Esophagus squamous epithelium (tissue), 4 donors: ENCODE measurements at regions not wholly inside any gene's neighbourhood (a gene's known extent, or its start where the extent isn't known, plus 50 kb on each side); places are given as distances from the start of the nearest gene placed in this dataset.

Source experiments
- CTCF ChIP-seq, 6 experiments: fragments of 450-650 bp in 4 of 6; fragments of 200-600 bp in 2 of 6; sonication (generic) in 2 of 6; IDR thresholded peaks; one replicate each; pipeline ENCODE4 v1.5.1; 2016 to 2019; ENCODE audit warnings: antibody characterized with exemption in 6 of 6, mild to moderate bottlenecking in 4 of 6, moderate library complexity in 4 of 6
- POLR2A ChIP-seq, 4 donors: fragments of 450-650 bp; IDR thresholded peaks; one replicate each; pipeline ENCODE4 v1.6.1; 2017; ENCODE audit warnings: antibody characterized with exemption in 4 of 4, mild to moderate bottlenecking in 4 of 4, moderate library complexity in 3 of 4

- no peak for TF ChIP-seq CTCF (IDR thresholded peaks at IDR 0.05)
- no peak for TF ChIP-seq POLR2A (IDR thresholded peaks at IDR 0.05)
Observed at GRCh38 chr14:22300646-22301045, 288.4 kb downstream of the DAD1 start.
